NCI-H1930 (cell line): ENCODE measurements at regions not wholly inside any gene's neighbourhood (a gene's known extent, or its start where the extent isn't known, plus 50 kb on each side); places are given as distances from the start of the nearest gene placed in this dataset.
A peak's percentile ranks its signal among the peaks of the same experiment; 100 is the strongest.
"Not testable (repeated sequence)": the region's sequence is repeated elsewhere in the genome, so short reads cannot be mapped to it uniquely, and the experiment has no call there.

Experiments used
- DNase-seq, 2 experiments: peaks; one replicate each; lab custom pipeline; 2025; lab: John Stamatoyannopoulos, UW

GRCh38 chr2:13532781-13533523 lies 816.2 kb downstream of the TRIB2 start:
- not testable (repeated sequence) for DNase-seq

DNA sequence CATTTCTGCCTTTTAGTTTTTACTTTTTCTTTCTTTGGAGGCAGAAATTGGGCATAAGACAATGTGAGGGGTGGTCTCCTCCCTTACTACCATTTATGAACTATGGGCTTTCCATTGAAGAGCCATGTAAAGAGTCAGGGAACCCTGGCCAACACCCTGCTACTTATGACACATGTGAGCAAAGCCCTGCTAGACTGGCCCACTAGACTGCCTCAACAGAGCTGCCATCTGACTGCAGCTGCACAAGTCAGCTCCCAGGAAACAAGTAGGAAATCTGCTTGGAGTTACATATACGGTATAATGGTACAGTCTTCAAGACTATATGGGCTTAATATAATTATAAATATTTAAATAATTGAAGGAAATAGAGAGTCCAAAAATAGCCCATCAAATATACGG lies 816.8 kb downstream of the TRIB2 start:
- DNase-seq = no peak

DNA sequence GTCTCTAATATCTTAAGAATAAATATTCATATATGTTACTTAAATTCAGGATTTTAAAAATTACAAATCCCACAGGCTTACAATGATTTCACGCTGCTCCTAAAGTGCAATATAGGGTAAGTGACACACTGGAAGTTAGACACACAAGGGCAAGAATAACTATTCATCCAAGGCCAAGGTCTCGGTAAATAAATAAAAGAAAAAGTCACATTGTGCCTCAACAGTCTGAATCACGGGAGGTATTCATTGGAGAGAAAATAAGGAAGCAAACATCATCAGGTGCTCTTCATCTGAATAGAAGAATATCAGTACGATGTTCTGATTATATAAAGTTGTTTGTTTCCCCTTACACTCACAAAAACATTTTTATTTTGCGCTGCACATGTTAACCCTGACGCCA lies 820.2 kb downstream of the TRIB2 start:
- no peak for DNase-seq

DNA sequence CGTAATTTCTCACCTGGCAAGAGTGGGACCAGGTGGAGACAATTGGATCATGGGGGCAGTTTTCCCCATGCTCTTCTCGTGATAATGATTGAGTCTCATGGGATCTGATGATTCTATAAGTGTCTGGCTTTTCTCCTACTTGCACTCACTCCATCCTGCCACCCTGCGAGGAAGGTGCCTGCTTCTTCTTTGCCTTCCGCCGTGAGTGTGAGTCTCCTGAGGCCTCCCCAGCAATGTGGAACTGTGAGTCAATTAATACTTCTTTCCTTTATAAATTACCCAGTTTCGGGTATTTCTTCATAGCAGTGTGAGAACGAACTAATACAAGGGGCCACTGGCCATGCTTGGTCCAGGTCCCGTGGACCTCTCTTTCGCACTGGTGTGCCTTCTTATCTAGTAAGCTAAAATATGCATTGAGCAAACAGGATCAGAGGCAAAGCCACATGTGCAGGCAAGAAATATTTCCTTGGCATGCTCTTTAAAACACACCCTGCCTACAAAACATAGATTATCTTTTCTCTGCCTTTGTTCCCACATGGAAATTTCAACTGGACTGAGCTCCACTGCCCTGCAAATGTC lies 821.1 kb downstream of the TRIB2 start:
- DNase-seq = no peak

DNA sequence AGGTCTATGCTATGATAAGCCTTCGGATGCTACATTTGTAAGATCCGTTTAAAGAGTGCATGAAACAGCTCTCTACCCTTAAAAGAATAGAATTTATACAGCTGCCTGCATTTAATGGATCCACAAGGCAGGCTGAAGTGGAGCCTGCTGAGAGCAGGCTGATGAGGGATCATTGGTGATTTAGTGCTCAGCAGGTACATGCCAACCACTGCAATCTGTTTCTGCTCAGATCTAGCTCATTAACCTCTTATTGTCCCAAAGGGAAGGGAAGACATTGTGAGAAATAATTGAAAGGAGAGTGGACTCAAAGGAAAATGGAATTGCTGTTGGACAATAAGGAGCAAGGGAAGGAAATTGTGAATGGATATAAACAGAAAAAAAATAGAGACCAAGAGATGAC lies 822.6 kb downstream of the TRIB2 start:
- peak; percentile 46 to 49 for DNase-seq

- DNase-seq = no peak
These were observed 825.3 kb downstream of the TRIB2 start for GRCh38 chr2:13542061-13542460.

GRCh38 chr2:13542642-13543041 lies 825.9 kb downstream of the TRIB2 start:
- DNase-seq = no peak

DNA sequence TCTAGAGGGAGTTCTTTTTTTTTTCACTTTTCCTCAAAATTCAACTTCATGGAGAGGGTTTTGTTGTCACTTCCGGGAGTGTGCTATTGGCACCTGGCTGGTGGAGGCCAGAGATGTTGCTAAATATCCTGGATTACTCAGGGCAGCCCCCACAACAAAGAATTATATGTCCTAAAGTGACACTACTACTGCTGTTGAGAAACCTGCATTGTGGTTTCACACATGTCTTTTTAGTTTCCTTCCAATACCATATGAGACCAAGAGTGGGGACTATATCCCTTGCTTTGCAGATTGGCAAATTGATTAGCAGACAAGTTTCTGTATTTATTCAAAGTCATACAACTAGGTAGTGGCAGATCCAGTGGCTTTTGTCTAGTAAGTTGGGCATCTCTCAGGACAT lies 826.8 kb downstream of the TRIB2 start:
- DNase-seq = no peak

GRCh38 chr2:13545320-13545719 lies 828.6 kb downstream of the TRIB2 start:
- DNase-seq = no peak

DNA sequence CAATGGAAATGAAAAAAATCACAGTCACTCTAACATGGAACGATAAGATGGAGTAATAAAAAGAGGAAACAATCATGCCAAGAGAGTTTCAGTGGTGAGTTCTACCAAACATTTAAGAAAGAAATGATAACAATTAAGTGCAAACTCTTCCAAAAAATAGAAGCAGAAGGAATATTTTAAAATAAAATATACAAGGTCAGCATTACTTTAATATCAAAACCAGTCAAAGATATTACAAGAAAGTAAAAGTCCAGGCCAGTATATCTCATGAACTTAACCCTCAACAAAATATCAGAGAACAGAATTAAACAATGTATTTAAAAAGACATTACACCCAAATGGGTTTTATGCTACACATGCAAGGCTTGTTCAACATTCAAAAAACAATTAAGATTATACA lies 829.4 kb downstream of the TRIB2 start:
- DNase-seq = no peak

DNA sequence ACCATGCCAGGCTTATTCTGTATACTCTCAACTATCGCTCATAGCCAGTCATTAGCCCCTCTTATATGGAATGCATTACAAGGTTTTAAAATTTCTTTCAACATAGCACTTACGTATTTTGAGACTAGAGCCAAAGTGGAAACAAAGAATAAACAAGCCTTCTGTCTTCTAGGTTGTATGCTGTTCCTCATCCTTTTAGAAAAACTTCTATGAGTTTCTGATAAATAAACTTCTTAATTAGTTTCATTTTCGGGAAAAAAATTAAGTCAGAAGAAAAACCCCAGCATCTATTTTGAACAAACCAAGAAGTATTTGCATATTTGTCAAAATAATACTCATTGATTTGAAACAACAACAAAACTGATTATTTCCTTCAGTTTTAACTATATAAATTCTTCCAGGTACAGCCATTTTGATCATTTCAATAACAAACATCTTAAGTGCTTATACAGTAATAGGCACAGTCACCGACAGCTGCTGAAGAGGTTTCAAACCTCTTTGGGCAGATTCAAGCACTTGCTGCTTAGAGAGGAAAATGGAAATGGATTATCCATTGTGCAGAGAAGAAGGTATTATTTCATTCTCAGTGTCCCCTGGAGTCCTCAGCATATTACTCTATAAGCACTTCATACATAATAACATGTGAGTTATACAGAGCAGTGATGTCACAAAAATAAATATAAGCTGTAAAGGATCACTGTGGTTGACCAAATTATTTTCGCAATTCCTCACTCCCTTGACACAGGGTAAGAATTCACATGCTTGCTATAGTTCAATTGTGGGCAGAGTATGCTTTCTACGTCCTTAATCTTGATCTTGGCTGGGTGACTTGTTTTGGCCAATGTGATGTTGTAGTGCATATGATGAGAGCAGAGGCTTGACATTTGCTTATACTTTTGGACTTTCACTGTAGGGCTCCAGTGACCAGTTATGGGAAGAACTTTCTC lies 833.8 kb downstream of the TRIB2 start:
- DNase-seq = no peak

DNA sequence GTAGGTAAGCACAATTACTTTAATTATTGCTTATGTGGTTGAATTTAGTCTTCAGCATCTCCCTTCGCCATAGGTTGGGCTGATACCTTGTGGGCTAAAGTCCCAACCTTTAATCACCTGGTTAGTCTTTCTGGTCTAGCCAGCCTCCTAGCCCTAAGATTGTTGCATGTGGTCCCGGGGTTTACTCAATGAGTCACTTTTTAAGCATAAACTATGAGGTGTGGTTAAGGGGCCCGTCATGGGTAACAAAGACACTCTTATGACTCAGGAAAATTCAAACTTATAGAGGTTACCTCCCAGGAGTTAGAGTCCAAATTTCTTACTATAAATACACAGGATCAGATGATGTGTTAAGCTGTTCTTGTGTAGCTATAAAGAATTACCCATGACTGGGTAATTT lies 841.6 kb downstream of the TRIB2 start:
- DNase-seq = no peak

DNA sequence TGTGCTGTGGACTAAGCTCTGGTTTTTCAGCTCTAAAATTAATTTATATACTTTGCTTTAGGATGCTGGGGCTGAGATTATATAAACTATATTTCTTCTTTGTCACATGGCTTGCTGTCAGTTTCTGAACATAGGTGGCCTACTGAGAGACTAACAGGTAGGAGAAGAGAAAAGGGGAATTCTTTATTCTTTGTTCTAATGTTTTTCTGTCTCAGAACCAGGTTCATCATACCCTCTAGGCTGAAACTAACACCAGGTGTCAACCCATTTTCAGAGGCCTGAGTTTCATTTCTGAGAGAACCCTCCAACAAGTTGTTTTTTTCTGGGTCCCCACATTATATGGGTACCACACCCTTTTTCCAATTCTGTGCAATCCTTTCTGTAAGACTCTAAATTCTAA lies 843.6 kb downstream of the TRIB2 start:
- no peak for DNase-seq

- no peak for DNase-seq
These were observed 855.7 kb downstream of the TRIB2 start for GRCh38 chr2:13572466-13572865.

GRCh38 chr2:13574831-13575230 lies 858.1 kb downstream of the TRIB2 start:
- DNase-seq = no peak

GRCh38 chr2:13576406-13577036 lies 859.8 kb downstream of the TRIB2 start:
- DNase-seq = no peak

GRCh38 chr2:13578547-13578946 lies 861.8 kb downstream of the TRIB2 start:
- DNase-seq = no peak

DNA sequence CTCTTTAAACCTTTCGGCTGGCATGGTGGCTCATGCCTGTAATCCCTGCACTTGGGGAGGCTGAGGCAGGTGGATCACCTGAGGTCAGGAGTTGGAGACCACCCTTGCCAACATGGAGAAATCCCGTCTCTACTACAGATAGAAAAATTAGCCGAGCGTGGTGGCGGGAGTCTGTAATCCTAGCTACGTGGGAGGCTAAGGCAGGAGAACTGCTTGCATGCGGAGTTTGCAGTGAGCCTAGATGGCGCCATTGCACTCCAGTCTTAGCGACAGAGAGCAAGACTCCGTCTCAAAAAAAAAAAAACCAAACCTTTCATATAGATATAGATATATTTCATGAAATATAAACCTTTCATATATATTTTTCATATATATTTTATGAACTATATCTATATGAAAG lies 864.7 kb downstream of the TRIB2 start:
- no peak for DNase-seq

DNA sequence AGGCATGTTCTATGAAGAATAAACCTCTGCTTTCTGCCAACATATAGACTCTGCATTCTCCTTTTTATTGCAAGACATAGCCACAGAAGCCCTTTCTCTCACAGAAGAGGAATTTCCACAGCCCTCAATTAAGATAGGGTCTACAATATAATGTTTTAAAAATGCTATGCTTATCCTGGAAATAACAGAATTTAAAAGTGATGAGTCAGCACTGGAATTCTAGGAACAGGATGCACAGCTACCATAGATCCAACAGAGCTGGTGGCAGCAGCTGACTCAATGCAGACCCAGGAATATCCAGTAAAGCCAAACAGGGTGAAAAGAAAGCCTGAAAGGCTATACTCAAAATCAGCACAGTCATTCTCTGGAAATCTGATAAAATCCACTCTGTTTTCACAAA lies 866.9 kb downstream of the TRIB2 start:
- no peak for DNase-seq

GRCh38 chr2:13584020-13584419 lies 867.3 kb downstream of the TRIB2 start:
- no peak for DNase-seq

DNA sequence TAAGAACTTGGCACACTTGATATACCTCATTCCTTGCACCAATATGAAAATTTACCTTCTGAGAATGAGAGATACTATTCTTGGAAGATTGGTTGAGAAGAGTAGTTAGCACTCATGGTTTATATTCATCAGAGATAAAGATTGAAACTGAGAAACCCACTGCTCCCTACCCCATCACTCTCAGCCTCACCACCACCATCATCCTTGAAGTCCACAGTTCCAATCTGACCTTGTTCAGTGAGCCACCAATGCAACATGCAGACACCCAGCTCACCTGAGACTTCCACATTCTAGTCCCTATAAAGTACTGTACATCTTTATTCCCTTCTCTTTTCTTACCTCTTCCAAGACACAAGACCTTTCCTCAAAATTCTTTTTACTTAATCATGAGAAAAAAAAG lies 869.0 kb downstream of the TRIB2 start:
- DNase-seq = no peak

DNA sequence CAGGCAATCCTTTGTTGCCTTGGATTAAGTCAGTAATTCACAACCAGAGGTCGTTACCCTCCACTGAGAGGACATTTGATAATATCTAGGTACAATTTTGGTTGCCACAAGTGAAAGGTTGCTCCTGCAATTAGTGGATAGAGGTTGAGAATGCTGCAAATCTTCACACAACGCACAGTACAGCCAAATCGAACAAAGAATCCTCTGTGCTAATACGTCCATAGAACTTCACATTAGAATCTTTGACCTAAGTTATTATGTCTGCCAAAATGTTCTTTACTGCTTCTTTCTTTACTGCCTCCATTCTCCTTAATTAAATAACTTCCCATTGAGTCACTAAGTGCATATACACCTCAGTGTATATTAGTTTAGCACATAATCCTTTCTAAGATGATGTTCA lies 879.5 kb downstream of the TRIB2 start:
- no peak for DNase-seq
